Panc1 (cell line): ENCODE measurements at regions not wholly inside any gene's neighbourhood (a gene's known extent, or its start where the extent isn't known, plus 50 kb on each side); places are given as distances from the start of the nearest gene placed in this dataset.

ENCODE experiments used
- ATAC-seq: fragments of 200-7000 bp; cut with Tn5 transposase; 2 replicates; pipeline ENCODE4 v1.9.1; 2020; ENCODE audit warnings: mild to moderate bottlenecking, moderate library complexity
- BruUV-seq: library from RNA; stranded (reverse); fragments of 400-500 nt; replicated peaks from 2 replicates; lab custom pipeline; 2021; lab: Mats Ljungman, UMichigan
- CTCF ChIA-PET: fragments of 300-600 bp; sonication (Branson Sonifier 250); formaldehyde crosslinking; loops from one replicate; lab custom pipeline; 2022; ENCODE audit warnings: antibody characterized with exemption; lab: Charles Lee
- POLR2A ChIA-PET: fragments of 300-600 bp; sonication (Branson Sonifier 250); formaldehyde crosslinking; loops from one replicate; lab custom pipeline; 2022; ENCODE audit warnings: antibody characterized with exemption; lab: Charles Lee
- DNase-seq: peaks from one replicate; pipeline ENCODE4 v3.0.0-alpha.2; 2010; ENCODE audit warnings: low read depth, low spot score
- H3K27ac ChIP-seq: 2 replicates; pipeline ENCODE4 v1.5.1; 2011; ENCODE audit warnings: mild to moderate bottlenecking, low read length, inconsistent platforms
- H3K27me3 ChIP-seq: fragments of 200-500 bp; sonication (Bioruptor generic); 2 replicates; pipeline ENCODE4 v1.6.0; 2014; ENCODE audit warnings: low read length, inconsistent platforms; ENCODE audit not compliant: control insufficient read depth, insufficient read depth
- H3K36me3 ChIP-seq: fragments of 200-500 bp; sonication (Bioruptor generic); 2 replicates; pipeline ENCODE4 v1.5.1; 2014; ENCODE audit warnings: inconsistent platforms, mild to moderate bottlenecking, low read length, moderate library complexity; ENCODE audit not compliant: control insufficient read depth, insufficient read depth
- H3K4me1 ChIP-seq: 2 replicates; pipeline ENCODE4 v1.5.1; 2011; ENCODE audit warnings: inconsistent platforms, mild to moderate bottlenecking, low read length, moderate library complexity; ENCODE audit not compliant: control insufficient read depth, insufficient read depth
- H3K4me3 ChIP-seq, 2 experiments: 2 replicates each; pipeline ENCODE4 v1.5.1; 2011 to 2012; ENCODE audit warnings: low read depth in 2 of 2, low read length in 2 of 2, mild to moderate bottlenecking in 2 of 2, inconsistent platforms in 1 of 2, moderate library complexity in 1 of 2
- H3K9me3 ChIP-seq: fragments of 200-500 bp; sonication (Bioruptor generic); 2 replicates; pipeline ENCODE4 v1.5.1; 2014; ENCODE audit warnings: low read depth, mild to moderate bottlenecking, inconsistent platforms, low read length, moderate library complexity; ENCODE audit not compliant: control insufficient read depth, insufficient read depth
- POLR2AphosphoS5 ChIP-seq: IDR thresholded peaks from 2 replicates; pipeline ENCODE4 v1.6.1; 2012; ENCODE audit warnings: mild to moderate bottlenecking, low read depth, low read length, moderate library complexity
- SIN3A ChIP-seq: IDR thresholded peaks from 2 replicates; pipeline ENCODE4 v1.6.1; 2012; ENCODE audit warnings: low read depth, mild to moderate bottlenecking, low read length, moderate library complexity, borderline replicate concordance; ENCODE audit not compliant: insufficient read depth
- TCF7L2 ChIP-seq: IDR thresholded peaks from 2 replicates; pipeline ENCODE4 v1.6.1; 2011; ENCODE audit warnings: mild to moderate bottlenecking, low read depth, low read length, inconsistent platforms
- in situ Hi-C: cut with HindIII; loops from 2 replicates; pipeline ENCODE4 v1.10.0; 2016; ENCODE audit warnings: low sequenced_read_pairs, low pct_unique_long_range_greater_than_20kb
- intact Hi-C: fragments of 100-400 bp; cut with micrococcal nuclease; formaldehyde crosslinking; loops from one replicate; pipeline ENCODE4 v1.10.0; 2022; ENCODE audit not compliant: unreplicated experiment
- TF ChIP-seq, protein P1 (sequence below): fragments of 450-650 bp; IDR thresholded peaks from 2 replicates; pipeline ENCODE4 v1.5.1; 2017; ENCODE audit warnings: mild to moderate bottlenecking
- TF ChIP-seq, protein P2 (sequence below), 2 experiments: IDR thresholded peaks; 2 replicates each; pipeline ENCODE4 v1.6.1; 2011 to 2012; ENCODE audit warnings: low read depth in 2 of 2, control low read depth in 1 of 2, low read length in 1 of 2, mild to moderate bottlenecking in 1 of 2, moderate library complexity in 1 of 2; ENCODE audit not compliant: insufficient read depth in 1 of 2

DNA sequence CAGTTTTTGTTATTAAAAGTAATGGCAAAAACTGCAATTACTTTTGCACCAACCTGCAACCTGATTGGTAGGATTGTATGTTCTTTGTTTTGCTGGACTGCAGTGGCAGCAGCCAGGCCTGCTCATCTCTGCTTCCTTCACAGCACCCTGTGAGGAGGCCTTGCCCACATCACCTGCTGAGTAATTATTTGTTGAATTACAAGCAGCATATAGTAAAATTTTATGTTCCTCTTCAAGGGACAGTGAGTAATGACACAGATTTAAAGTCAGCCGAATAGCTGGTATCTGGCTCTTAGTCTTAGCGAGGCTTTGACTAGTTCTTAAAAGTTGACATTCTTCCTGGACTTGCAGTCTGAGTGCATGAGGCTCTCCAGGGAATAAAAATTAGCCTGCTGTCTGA, 435.1 kb downstream of the PRDM2 start:
- no TSS peak for BruUV-seq
- no peak overlapping the region for H3K27ac ChIP-seq

DNA sequence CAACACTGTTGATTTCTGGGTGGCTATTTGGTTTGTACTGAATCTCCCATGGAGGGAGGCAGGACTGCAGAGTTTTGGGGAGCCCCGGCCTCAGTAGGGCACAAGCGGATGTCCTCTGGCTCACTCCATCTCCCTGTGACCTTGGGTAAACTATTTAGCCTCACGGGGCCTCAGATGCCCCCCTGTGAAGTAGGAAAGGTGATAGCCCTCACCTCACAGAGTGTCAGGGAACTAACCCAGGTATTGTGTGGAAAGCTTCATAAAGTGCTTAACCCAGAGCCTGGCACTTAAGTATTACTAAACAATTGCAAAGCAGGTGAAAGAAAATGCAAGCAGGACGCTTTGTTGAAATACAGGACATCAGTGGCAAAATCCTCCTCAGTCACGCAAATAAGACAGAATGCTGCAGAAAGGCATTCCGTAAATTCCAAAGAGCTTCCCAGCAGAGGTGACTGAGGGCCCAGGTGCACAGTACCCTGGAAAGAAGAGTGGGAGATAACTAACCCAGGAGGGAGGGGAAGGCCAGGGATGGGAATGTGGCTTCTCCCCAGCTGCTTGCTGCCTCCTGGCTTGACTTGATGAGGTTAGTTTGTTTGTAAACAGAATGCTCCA, 436.3 kb downstream of the PRDM2 start:
- H3K27ac ChIP-seq: no peak overlapping the region
- intact Hi-C loops: no loop called here
- DNase-seq: no peak
- H3K4me3 ChIP-seq: no peak overlapping the region
- ChIA-PET CTCF (no interaction called here), POLR2A (no interaction called here)
- H3K4me1 ChIP-seq: no peaks in the 10 kb centered on the region
- H3K27me3 ChIP-seq: no peaks in the 10 kb centered on the region; the same call in 1 of the 2 replicates
- no peaks in the 10 kb centered on the region for H3K9me3 ChIP-seq
- no peak for TF ChIP-seq TCF7L2
- no peak for TF ChIP-seq SIN3A
- TF ChIP-seq, protein P1, sequence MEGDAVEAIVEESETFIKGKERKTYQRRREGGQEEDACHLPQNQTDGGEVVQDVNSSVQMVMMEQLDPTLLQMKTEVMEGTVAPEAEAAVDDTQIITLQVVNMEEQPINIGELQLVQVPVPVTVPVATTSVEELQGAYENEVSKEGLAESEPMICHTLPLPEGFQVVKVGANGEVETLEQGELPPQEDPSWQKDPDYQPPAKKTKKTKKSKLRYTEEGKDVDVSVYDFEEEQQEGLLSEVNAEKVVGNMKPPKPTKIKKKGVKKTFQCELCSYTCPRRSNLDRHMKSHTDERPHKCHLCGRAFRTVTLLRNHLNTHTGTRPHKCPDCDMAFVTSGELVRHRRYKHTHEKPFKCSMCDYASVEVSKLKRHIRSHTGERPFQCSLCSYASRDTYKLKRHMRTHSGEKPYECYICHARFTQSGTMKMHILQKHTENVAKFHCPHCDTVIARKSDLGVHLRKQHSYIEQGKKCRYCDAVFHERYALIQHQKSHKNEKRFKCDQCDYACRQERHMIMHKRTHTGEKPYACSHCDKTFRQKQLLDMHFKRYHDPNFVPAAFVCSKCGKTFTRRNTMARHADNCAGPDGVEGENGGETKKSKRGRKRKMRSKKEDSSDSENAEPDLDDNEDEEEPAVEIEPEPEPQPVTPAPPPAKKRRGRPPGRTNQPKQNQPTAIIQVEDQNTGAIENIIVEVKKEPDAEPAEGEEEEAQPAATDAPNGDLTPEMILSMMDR: no peak
- no peak for TF ChIP-seq POLR2AphosphoS5
- in situ Hi-C loops: no loop called here
- no TSS peak for BruUV-seq
- no peaks in the 10 kb centered on the region for H3K36me3 ChIP-seq
- ATAC-seq: no peak

More for the DNA sequence above, 435.1 kb downstream of the PRDM2 start:
- ATAC-seq (no peak), DNase-seq (no peak)
- POLR2A ChIA-PET: no interaction called here
- H3K36me3 ChIP-seq: no peaks in the 10 kb centered on the region
- in situ Hi-C loops: no loop called here
- CTCF ChIA-PET: no interaction called here
- intact Hi-C loops: no loop called here
- TF ChIP-seq, protein P1: no peak
- TF ChIP-seq, protein P2, sequence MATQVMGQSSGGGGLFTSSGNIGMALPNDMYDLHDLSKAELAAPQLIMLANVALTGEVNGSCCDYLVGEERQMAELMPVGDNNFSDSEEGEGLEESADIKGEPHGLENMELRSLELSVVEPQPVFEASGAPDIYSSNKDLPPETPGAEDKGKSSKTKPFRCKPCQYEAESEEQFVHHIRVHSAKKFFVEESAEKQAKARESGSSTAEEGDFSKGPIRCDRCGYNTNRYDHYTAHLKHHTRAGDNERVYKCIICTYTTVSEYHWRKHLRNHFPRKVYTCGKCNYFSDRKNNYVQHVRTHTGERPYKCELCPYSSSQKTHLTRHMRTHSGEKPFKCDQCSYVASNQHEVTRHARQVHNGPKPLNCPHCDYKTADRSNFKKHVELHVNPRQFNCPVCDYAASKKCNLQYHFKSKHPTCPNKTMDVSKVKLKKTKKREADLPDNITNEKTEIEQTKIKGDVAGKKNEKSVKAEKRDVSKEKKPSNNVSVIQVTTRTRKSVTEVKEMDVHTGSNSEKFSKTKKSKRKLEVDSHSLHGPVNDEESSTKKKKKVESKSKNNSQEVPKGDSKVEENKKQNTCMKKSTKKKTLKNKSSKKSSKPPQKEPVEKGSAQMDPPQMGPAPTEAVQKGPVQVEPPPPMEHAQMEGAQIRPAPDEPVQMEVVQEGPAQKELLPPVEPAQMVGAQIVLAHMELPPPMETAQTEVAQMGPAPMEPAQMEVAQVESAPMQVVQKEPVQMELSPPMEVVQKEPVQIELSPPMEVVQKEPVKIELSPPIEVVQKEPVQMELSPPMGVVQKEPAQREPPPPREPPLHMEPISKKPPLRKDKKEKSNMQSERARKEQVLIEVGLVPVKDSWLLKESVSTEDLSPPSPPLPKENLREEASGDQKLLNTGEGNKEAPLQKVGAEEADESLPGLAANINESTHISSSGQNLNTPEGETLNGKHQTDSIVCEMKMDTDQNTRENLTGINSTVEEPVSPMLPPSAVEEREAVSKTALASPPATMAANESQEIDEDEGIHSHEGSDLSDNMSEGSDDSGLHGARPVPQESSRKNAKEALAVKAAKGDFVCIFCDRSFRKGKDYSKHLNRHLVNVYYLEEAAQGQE (IDR thresholded peaks at IDR 0.05; ENCODE audit: insufficient read depth in 1 of 2, low read depth in 2 of 2, low read length in 1 of 2): no peak
- no peak for TF ChIP-seq POLR2AphosphoS5
- no peak for TF ChIP-seq TCF7L2
- no peak for TF ChIP-seq SIN3A
- no peak overlapping the region for H3K4me3 ChIP-seq
- no peaks in the 10 kb centered on the region for H3K9me3 ChIP-seq
- no peaks in the 10 kb centered on the region for H3K4me1 ChIP-seq
- H3K27me3 ChIP-seq: no peaks in the 10 kb centered on the region; the same call in 1 of the 2 replicates
